Motor neuron (in vitro differentiated cells): ENCODE measurements at regions not wholly inside any gene's neighbourhood (a gene's known extent, or its start where the extent isn't known, plus 50 kb on each side); places are given as distances from the start of the nearest gene placed in this dataset.
"Not testable (repeated sequence)": the region's sequence is repeated elsewhere in the genome, so short reads cannot be mapped to it uniquely, and the experiment has no call there.

ENCODE experiments used
- ATAC-seq, 8 experiments: fragments of 200-7000 bp; cut with Tn5 transposase; replicated peaks in 6 of 8; 2 replicates each; pipeline ENCODE4 v1.8.0; 2021; ENCODE audit warnings: mild to moderate bottlenecking in 8 of 8, moderate library complexity in 8 of 8
- H3K27ac ChIP-seq, 2 donors: fragments of 250-450 bp; sonication (Bioruptor Pico); 2 replicates each; pipeline ENCODE4 v1.9.0; 2021; ENCODE audit warnings: antibody characterized with exemption in 2 of 2, mild to moderate bottlenecking in 2 of 2, moderate library complexity in 1 of 2
- H3K4me1 ChIP-seq, 2 donors: fragments of 250-450 bp; sonication (Bioruptor Pico); replicated peaks in 1 of 2; 2 replicates each; pipeline ENCODE4 v1.6.1; 2021; ENCODE audit warnings: antibody characterized with exemption in 2 of 2, mild to moderate bottlenecking in 2 of 2, moderate library complexity in 1 of 2
- H3K4me3 ChIP-seq, 5 donors: fragments of 250-450 bp; sonication (Bioruptor Pico); 2 replicates each; pipeline ENCODE4 v1.9.0; 2021; ENCODE audit warnings: antibody characterized with exemption in 5 of 5, mild to moderate bottlenecking in 5 of 5, moderate library complexity in 4 of 5
- WGBS, 10 experiments: fragments of 450-650 bp; shearing (Covaris generic); methylation state at CpG; one replicate each; pipeline ENCODE4 v1.0.0; 2022; 5-methylcytosine and 5-hydroxymethylcytosine counted together
- in situ Hi-C, 9 experiments: fragments of 400-800 bp; cut with MboI; loops; one replicate each; pipeline ENCODE4 v1.15.0; 2021; ENCODE audit warnings: low sequenced_read_pairs in 9 of 9, low pct_unique_long_range_greater_than_20kb in 2 of 9; ENCODE audit not compliant: unreplicated experiment in 9 of 9

DNA sequence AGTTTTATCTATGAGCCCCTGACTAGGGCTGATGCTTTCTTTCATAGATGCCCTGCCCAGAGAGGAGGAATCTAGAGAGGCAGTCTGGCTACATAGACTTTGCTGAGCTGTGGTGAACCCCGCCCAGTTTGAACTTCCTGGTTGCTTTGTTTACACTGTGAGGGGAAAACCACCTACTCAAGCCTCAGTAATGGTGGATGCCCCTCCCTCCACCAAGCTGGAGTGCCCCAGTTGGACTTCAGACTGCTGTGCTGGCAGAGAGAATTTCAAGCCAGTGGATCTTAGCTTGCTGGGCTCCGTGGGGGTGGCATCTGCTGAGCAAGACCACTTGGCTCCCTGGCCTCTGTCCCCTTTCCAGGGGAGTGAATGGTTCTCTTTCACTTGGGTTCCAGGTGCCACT, 792.3 kb upstream of the MANEA start:
- 88 to 100% methylated on average over 1 to 2 of the region's 2 CpGs; no CpG with 5 or more reads in 8 of the 10 experiments for WGBS, 10 experiments
- ATAC-seq, in situ Hi-C loops, H3K4me3 ChIP-seq, H3K27ac ChIP-seq, H3K4me1 ChIP-seq: not testable (repeated sequence)

DNA sequence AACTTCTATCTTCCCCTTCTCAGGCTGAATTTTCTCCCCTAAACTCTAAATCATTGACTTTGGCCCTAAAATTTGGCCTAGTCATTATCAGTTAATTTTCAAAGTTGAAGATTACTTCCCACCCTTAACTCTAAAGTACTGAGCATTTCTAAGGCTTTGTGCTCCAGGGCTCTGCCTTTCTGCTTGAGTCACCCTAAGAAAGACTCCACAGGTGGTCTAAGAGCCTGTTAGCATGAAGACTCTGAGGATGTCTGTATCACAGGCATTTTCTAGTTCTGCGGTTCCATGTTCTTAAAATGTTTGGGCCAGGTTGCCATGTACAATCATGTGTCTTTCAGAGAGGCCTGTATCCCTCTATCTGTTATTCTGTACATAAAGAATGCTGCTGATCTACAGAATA, 808.1 kb upstream of the MANEA start:
- in situ Hi-C loops = no loop called here

DNA sequence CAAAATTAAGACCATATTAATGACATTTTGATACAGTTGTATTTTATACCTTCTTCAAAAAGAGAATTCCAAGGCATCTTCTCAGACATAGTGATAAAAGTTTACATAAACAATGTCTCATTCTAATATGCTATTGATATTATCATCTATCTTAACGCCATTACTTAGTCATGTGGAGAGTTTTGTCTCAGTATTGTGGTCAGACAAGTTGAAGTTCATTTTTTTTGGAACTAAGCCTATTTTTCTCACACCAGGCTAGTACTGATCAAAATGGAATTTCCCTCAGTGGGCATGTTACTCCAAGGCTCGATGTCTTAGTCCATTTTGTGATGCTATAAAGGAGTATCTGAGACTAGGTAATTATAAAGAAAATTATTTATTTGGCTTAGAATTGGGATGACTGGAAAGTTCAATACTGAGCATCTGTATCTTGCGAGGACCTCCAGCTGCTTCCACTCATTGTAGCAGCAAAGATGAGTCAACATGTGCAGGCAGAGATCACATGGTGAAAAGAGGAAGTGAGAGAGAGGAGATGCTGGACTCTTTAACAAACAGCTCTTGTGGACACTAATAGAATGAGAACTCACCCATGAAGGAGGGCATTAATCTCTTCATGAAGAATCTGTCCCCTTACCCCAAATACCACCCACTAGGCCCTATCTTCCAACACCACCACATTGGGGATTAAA, 825.5 kb upstream of the MANEA start:
- no peak overlapping the region for H3K27ac ChIP-seq
- no peak for ATAC-seq
- H3K4me1 ChIP-seq = no peaks in the 10 kb centered on the region
- in situ Hi-C loops = no loop called here
- 5 to 97% (median 82%) methylated on average over 2 to 3 of the region's 3 CpGs; no CpG with 5 or more reads in 1 of the 10 experiments for WGBS, 10 experiments
- H3K4me3 ChIP-seq = no peak overlapping the region

More for the DNA sequence above, 808.1 kb upstream of the MANEA start:
- Histone ChIP-seq H3K4me1 (no peaks in the 10 kb centered on the region), H3K27ac (no peak overlapping the region), H3K4me3 (no peak overlapping the region)
- WGBS, 10 experiments = 0 to 100% (median 64%) methylated on average over 1 of the region's 1 CpG; no CpG with 5 or more reads in 4 of the 10 experiments
- ATAC-seq = no peak

DNA sequence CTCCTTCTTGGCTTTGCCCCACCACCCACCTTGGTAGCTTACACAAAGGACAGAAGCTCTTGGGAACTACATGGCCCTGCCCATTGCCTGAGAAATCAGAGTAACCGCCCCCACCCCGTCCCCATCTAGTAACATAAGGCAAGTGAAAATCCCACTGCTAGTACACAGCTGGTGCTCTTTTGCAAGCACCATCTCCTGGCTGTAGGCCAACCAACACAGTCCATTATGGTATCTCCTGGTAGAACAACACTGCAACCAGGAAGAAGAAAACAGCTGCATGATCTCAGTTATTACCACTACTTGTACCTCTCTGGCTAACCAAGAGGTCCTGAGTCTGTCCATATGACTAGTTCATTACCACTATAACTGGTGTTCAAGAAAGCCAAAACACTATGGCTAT, 841.1 kb upstream of the MANEA start:
- 78% methylated on average over 2 of the region's 2 CpGs; no CpG with 5 or more reads in 9 of the 10 experiments for WGBS, 10 experiments
- in situ Hi-C loops = no loop called here
- no peak for ATAC-seq

DNA sequence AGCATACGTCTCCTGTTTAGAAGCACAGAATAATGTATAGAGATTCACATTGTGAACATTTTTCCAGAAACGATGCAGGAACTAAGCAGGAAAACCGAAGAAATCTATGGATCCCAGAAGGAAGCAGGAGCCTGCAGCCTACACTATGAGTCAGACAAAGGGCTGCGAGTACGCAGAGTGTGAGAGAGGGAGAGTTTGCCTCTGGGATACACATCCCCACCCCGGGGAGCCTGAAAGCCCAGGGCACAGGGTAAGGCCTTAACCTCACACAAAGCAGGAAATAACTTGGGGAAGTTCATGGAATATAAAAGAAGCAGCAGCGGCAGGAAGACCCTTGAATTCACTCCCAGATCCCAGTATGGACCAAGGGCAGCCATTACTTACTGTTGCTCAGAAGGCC, 842.1 kb upstream of the MANEA start:
- no peak for ATAC-seq
- in situ Hi-C loops = no loop called here
- H3K27ac ChIP-seq = no peak overlapping the region
- WGBS, 10 experiments = 19 to 100% (median 78%) methylated on average over 1 to 6 of the region's 7 CpGs
- no peaks in the 10 kb centered on the region for H3K4me1 ChIP-seq
- H3K4me3 ChIP-seq = no peak overlapping the region

More for the DNA sequence above, 841.1 kb upstream of the MANEA start:
- no peak overlapping the region for H3K4me3 ChIP-seq
- no peak overlapping the region for H3K27ac ChIP-seq
- H3K4me1 ChIP-seq = no peaks in the 10 kb centered on the region

DNA sequence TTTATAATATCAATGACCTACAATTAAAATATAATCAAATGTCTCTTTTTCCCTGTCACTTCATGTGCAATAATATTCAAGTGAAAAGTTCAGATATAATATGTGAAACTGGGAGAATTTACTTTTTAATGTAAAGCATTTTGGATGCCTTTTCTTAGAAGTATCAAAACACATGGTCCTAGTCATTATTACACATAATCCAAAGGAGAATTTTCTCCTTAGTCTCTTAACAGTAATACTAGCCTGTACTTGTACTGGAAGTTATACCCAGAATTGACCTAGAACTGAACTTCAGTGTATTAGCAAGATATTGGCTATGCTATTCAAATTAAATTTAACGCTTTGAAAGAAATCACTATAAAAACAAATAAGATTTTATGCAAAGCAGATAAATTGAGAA, 842.6 kb upstream of the MANEA start:
- no peak overlapping the region for H3K27ac ChIP-seq
- ATAC-seq = no peak
- 12 to 100% (median 97%) methylated on average over 1 of the region's 1 CpG; no CpG with 5 or more reads in 2 of the 10 experiments for WGBS, 10 experiments
- no peak overlapping the region for H3K4me3 ChIP-seq
- in situ Hi-C loops = no loop called here
- no peaks in the 10 kb centered on the region for H3K4me1 ChIP-seq

DNA sequence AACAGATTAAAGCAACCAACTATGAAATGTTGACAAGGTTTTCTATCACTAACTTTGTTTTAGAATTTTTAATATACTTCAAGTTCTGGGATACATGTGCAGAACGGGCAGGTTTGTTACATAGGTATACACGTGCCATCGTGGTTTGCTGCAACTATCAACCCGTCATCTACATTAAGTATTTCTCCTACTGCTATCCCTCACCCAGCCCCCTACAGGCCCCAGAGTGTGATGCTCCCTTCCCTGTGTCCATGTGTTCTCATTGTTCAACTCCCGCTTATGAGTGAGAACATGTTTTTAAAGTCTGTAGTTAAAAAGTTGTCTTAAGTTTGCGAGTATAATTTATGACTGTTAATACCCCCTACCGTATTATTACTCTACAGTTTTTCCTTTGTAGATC, 844.3 kb upstream of the MANEA start:
- no peaks in the 10 kb centered on the region for H3K4me1 ChIP-seq
- ATAC-seq = no peak
- in situ Hi-C loops = no loop called here
- 14 to 100% (median 84%) methylated on average over 1 to 7 of the region's 7 CpGs for WGBS, 10 experiments
- H3K4me3 ChIP-seq = no peak overlapping the region
- H3K27ac ChIP-seq = no peak overlapping the region

DNA sequence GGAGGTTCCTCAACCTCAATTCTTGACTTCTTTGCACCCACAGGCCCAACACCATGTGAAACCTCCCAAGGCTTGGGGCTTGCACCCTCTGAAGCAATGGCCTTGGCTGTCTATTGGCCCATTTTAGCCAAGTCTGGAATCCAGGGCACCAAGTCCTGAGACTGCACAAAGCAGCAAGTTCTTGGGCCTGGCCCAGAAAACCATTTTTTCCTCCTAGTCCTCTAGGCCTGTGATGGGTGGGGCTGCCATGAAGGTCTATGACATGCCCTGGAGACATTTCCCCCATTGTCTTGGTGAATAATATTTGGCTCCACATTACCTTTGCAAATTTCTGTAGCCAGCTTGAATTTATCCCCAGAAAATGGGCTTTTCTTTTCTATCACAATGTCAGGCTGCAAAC, 849.6 kb upstream of the MANEA start:
- no peak overlapping the region for H3K4me3 ChIP-seq
- in situ Hi-C loops = no loop called here
- H3K4me1 ChIP-seq = no peaks in the 10 kb centered on the region
- no peak overlapping the region for H3K27ac ChIP-seq
- ATAC-seq = no peak

DNA sequence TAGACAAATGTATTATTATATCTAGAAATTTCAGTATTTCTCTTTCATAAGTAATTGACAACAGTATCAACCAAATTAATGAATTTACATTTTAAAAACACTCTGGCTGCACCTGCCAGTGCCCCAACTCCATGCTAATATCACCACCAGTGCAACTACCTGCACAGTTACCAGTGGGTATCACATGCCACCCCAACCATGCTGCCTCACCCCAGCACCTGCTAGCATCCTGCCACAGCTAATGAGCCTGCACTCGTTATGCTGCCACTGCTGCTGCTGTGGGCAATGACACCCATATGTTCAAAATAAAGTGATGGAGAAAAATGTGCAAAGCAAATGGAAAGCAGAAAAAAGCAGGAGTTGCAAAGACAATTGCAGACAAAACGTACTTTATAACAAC, 855.9 kb upstream of the MANEA start:
- WGBS, 10 experiments = 0 to 88% (median 63%) methylated on average over 1 to 2 of the region's 2 CpGs; no CpG with 5 or more reads in 1 of the 10 experiments
- H3K27ac ChIP-seq = no peak overlapping the region
- no peak overlapping the region for H3K4me3 ChIP-seq
- ATAC-seq = no peak
- in situ Hi-C loops = no loop called here
- H3K4me1 ChIP-seq = no peaks in the 10 kb centered on the region

DNA sequence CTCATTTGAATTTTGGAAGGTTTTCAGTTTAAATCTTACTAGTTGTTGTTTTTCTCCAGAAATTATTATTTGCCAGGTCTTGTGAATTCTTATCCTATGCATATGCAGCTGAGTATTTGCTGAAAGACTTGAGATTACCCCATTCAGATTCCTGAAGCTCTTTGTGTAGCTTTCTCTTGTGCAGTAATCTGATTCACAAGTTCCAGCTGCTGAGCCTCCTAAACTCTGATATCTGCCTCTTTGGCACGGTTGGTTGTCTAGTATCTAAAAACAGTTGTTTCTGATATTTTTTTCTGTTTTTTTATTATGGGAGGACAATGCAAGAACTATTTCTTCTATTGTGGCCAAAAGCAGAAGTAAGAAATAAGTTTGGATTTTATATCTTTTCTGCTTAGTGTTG, 863.9 kb upstream of the MANEA start:
- WGBS, 10 experiments = 0 to 91% (median 44%) methylated on average over 1 of the region's 1 CpG; no CpG with 5 or more reads in 3 of the 10 experiments
- in situ Hi-C loops = no loop called here
- H3K4me1 ChIP-seq = no peaks in the 10 kb centered on the region
- no peak for ATAC-seq
- no peak overlapping the region for H3K27ac ChIP-seq
- no peak overlapping the region for H3K4me3 ChIP-seq

DNA sequence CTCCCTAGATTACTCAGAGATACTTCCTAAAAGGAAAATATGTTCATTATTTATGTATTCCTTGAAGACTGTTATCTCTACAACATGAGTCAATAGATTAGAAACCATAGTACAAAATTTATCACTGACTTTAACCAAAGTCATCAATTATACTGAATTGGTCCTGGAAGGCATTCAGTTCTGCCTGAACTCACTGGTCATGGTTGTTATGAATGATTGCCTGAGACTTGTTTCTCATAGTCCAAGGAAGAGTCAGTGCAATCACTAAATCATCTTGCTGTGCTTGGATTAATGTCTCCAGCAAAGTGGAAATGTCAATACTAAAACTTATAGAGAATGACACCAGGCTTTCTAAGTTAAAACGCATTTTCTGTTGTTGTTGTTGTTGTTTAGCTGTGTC, 878.6 kb upstream of the MANEA start:
- H3K4me1 ChIP-seq = no peaks in the 10 kb centered on the region
- in situ Hi-C loops = no loop called here
- 0 to 100% (median 67%) methylated on average over 1 of the region's 1 CpG; no CpG with 5 or more reads in 3 of the 10 experiments for WGBS, 10 experiments
- H3K4me3 ChIP-seq = no peak overlapping the region
- H3K27ac ChIP-seq = no peak overlapping the region
- ATAC-seq = peak in 2 of 8 experiments; percentile 51 to 64

DNA sequence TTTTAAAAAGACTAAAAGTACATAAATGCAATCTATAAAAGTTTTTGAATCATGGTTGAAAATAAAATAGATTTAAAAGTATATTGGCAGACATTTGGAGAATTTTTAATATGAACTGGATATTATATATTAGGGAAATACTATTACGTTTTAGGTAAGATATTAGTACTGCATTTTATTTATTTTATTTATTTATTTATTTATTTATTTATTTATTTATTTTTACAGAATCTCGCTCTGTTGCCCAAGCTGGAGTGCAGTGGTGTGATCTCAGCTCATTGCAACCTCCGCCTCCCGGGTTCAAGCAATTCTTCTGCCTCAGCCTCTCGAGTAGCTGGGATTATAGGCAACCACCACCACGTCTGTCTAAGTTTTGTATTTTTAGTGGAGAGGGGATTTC, 890.1 kb upstream of the MANEA start:
- H3K27ac ChIP-seq, H3K4me3 ChIP-seq, in situ Hi-C loops, H3K4me1 ChIP-seq, ATAC-seq: not testable (repeated sequence)
- WGBS, 10 experiments = 30 to 100% (median 68%) methylated on average over 1 to 6 of the region's 6 CpGs; no CpG with 5 or more reads in 2 of the 10 experiments

DNA sequence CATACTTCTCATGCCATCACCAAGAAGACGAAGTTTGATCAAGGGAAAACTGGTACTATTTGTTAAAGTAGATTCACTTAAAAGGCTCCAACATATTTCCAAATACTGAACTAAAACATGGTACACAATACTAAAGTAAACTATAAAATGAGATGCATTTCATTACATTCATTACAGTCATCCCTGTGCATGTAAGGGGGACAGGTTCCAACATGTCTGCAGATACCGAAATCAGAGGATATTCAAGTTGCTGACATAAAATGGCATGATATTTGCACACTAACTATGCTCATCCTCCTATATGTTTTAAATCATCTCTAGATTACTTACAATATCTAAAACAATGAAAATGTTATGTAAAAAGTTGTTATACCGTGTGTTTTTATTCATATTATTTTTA, 893.9 kb upstream of the MANEA start:
- ATAC-seq = no peak
- H3K27ac ChIP-seq = no peak overlapping the region
- H3K4me3 ChIP-seq = no peak overlapping the region
- WGBS, 10 experiments = 0 to 100% (median 86%) methylated on average over 1 to 3 of the region's 3 CpGs
- no peaks in the 10 kb centered on the region for H3K4me1 ChIP-seq
- in situ Hi-C loops = no loop called here

DNA sequence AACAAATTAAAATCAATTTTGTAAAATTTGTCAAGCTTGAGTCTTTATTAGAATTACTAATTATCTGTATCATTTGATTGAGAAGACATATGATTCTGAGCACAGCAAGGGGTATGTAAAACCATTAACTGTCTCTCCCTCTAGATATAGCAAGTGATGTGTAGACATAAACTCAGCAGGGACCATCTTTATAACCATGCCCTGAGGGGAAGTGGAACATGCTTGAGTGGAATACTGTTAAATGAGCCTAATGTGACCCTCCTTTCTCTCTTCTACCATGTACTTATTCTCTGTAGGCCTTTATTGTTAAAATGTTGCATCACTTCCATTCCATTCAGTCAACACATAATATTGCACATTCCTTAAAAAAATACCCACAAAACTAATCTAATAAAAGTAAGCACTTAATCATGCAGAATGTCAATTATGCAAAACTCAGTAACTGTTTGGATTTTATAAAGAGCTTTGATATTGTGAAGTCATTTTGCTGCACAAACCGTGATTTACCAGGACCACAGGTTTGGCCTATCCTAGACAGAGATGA, 896.6 kb upstream of the MANEA start:
- H3K4me1 ChIP-seq = no peaks in the 10 kb centered on the region
- no peak overlapping the region for H3K27ac ChIP-seq
- in situ Hi-C loops = no loop called here
- ATAC-seq = no peak
- 0 to 100% (median 71%) methylated on average over 1 of the region's 1 CpG; no CpG with 5 or more reads in 3 of the 10 experiments for WGBS, 10 experiments
- H3K4me3 ChIP-seq = no peak overlapping the region
